ENCODE measurements at regions not wholly inside any gene's neighbourhood (a gene's known extent, or its start where the extent isn't known, plus 50 kb on each side); places are given as distances from the start of the nearest gene placed in this dataset.

DNA sequence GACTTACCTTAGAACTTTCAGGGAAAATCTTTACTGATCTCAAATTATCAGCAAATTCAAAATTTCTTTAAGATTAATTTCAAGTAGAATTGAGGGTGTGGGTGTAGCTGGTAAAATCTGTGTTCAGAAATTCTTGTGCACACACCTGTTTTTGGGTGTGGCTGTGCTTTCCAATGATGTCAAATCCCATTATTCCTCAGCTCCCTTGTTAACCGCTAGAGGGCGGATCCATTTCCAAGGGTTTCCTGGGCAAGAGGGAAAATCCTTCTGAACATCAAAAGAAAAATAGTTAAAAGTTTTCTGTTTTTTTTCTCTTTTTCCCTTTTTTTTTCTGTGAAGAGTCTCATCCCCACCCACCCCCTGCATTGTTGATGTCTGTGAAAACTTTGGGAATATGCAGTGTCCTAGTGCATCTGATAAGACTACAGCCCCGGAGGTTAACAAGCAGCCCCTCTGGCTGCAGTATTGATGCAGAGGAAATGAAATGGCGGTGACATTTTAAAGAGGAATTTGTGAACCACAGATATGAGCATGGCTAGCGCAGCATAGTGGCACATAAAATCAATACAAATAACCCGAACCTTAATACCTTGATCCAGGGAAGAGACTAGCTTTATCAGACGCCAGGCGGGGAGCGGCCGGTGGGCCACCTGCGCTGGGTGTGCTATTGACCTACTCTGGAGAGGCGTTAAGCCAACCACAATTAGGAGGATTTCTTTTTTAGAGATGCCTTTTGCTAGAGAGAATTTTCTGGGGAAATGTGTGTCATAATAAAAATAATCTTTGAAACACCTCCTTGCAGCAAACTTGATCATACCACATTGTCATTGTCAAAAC is 130.9 kb downstream of the FOXA2 start:
- Histone ChIP-seq H3K4me3 (no peak overlapping the region), H3K27ac (no peak overlapping the region), H3K27me3 (no peaks in the 10 kb centered on the region), H3K9me3 (no peaks in the 10 kb centered on the region), H3K36me3 (no peaks in the 10 kb centered on the region), H3K4me1 (no peaks in the 10 kb centered on the region)
- no peak for DNase-seq (ENCODE audit: extremely low spot score in 2 of 2)
- intact Hi-C loops (cut with DNase I) = no loop called here
- no peak for TF ChIP-seq POLR2AphosphoS5 (IDR thresholded peaks at IDR 0.05; ENCODE audit: insufficient read depth in 1 of 2, low read depth in 1 of 2)
- TF ChIP-seq, protein P1, sequence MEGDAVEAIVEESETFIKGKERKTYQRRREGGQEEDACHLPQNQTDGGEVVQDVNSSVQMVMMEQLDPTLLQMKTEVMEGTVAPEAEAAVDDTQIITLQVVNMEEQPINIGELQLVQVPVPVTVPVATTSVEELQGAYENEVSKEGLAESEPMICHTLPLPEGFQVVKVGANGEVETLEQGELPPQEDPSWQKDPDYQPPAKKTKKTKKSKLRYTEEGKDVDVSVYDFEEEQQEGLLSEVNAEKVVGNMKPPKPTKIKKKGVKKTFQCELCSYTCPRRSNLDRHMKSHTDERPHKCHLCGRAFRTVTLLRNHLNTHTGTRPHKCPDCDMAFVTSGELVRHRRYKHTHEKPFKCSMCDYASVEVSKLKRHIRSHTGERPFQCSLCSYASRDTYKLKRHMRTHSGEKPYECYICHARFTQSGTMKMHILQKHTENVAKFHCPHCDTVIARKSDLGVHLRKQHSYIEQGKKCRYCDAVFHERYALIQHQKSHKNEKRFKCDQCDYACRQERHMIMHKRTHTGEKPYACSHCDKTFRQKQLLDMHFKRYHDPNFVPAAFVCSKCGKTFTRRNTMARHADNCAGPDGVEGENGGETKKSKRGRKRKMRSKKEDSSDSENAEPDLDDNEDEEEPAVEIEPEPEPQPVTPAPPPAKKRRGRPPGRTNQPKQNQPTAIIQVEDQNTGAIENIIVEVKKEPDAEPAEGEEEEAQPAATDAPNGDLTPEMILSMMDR (IDR thresholded peaks at IDR 0.05) = no peak
- no peak for TF ChIP-seq POLR2A (IDR thresholded peaks at IDR 0.05)

DNA sequence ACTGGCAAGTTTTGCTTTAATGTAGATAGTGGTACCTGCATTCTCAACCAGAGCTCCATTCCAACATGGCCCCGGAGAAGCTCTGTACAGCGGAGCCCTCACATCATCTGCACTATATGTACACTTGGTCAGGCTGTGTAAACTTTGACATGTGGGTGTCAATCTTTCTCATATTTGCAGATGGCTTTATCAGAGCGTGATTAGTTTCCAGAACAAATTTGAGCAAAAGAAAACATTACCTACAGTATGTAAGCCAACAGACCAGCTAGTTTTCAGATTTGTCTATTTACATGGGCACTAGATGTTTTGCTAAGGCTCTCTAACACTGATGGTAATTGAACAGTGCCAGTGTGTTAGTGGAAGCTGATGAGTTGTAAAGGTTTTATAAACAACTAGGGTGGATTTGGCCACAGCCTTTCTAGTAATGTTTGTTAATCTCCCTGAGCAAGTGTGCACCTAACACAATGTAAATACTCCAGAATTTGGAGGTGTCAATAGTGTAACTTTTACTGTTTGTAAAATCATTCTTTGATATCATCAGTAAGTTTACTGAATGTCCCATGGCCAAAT is 131.8 kb downstream of the FOXA2 start:
- Histone ChIP-seq H3K36me3 (no peaks in the 10 kb centered on the region), H3K4me3 (no peak overlapping the region), H3K27me3 (no peaks in the 10 kb centered on the region), H3K27ac (no peak overlapping the region), H3K4me1 (no peaks in the 10 kb centered on the region), H3K9me3 (no peaks in the 10 kb centered on the region)
- no peak for TF ChIP-seq POLR2A (IDR thresholded peaks at IDR 0.05)
- TF ChIP-seq, protein P1 (IDR thresholded peaks at IDR 0.05) = no peak
- TF ChIP-seq POLR2AphosphoS5 (IDR thresholded peaks at IDR 0.05; ENCODE audit: insufficient read depth in 1 of 2, low read depth in 1 of 2) = no peak
- intact Hi-C loops (cut with DNase I) = no loop called here
- DNase-seq (ENCODE audit: extremely low spot score in 2 of 2) = no peak

DNA sequence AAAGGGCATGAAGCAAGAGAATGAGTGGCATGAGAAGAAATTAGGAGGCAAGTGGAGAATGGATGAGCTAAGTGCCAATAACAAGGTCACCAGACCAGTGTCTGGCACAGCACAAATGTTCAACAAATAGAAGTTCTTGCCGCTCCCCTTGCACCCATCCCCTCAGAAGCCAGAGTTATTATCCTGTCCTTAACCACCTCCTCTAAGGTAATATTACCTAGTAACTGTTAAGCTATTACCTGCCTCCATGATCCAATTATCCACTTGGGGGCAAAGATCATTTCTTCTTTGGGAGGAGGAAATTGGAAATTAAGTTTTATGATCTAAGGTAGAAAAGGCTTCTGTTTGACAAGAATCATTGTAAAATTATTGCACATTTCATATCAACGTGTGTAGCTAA is 133.8 kb downstream of the FOXA2 start:
- H3K4me3 ChIP-seq = no peak overlapping the region
- no peak overlapping the region for H3K27ac ChIP-seq
- TF ChIP-seq POLR2A (IDR thresholded peaks at IDR 0.05) = no peak
- TF ChIP-seq, protein P1 (IDR thresholded peaks at IDR 0.05) = no peak
- no peak for TF ChIP-seq POLR2AphosphoS5 (IDR thresholded peaks at IDR 0.05; ENCODE audit: insufficient read depth in 1 of 2, low read depth in 1 of 2)
- no peak for DNase-seq (ENCODE audit: extremely low spot score in 2 of 2)
- H3K9me3 ChIP-seq = no peaks in the 10 kb centered on the region
- no peaks in the 10 kb centered on the region for H3K36me3 ChIP-seq
- intact Hi-C loops (cut with DNase I) = no loop called here
- H3K27me3 ChIP-seq = no peaks in the 10 kb centered on the region
- H3K4me1 ChIP-seq = no peaks in the 10 kb centered on the region

DNA sequence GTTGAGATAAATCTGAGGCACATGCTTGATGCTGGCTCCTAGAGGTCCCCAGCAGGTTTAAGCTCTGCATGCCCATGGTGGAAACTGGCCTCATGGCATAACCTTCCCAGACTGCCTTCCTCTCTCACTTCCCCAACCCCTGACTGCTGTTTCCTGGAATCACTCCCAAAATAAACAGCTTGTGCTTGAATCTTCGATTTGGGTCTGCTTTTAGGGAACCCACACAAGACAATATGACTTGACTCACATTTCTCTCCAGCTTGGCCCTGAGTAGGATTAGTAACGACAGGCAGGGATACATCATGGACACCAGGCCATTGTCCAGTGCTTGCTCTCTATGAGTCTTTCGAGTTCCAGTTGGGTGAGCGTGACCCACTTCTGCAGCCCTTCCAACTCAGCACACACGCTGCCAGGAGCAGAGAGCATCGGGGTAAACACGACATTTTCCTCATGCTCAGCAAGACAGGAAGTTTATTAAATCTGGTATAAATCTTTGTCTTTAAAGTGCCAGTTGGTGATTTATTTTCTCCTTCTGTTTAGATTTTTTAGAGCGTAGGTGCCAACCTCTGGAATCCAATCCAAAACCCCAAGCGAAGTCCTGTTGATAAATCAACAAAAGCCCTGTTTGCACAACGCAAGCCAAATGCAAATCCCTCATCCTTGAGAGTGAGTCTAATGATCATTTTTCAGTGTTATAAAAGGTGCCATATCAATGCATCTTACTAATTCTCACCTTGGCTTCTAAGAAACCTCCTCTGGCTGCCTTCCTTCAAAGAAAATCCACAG is 135.0 kb downstream of the FOXA2 start:
- no peak overlapping the region for H3K4me3 ChIP-seq
- H3K27ac ChIP-seq = no peak overlapping the region
- H3K27me3 ChIP-seq = no peaks in the 10 kb centered on the region
- TF ChIP-seq, protein P1 (IDR thresholded peaks at IDR 0.05) = no peak
- no peak for TF ChIP-seq POLR2AphosphoS5 (IDR thresholded peaks at IDR 0.05; ENCODE audit: insufficient read depth in 1 of 2, low read depth in 1 of 2)
- no peak for TF ChIP-seq POLR2A (IDR thresholded peaks at IDR 0.05)
- no peak for DNase-seq (ENCODE audit: extremely low spot score in 2 of 2)
- intact Hi-C loops (cut with DNase I) = no loop called here
- H3K4me1 ChIP-seq = no peaks in the 10 kb centered on the region
- no peaks in the 10 kb centered on the region for H3K9me3 ChIP-seq
- no peaks in the 10 kb centered on the region for H3K36me3 ChIP-seq

Measured in vagina (tissue), 2 donors.